Neural cell (in vitro differentiated cells): ENCODE measurements at regions not wholly inside any gene's neighbourhood (a gene's known extent, or its start where the extent isn't known, plus 50 kb on each side); places are given as distances from the start of the nearest gene placed in this dataset.

ENCODE experiments used
- H2AFZ ChIP-seq: fragments of 200-600, 300-800 bp; sonication (generic), shearing (Covaris generic); 2 replicates; pipeline ENCODE4 v1.6.0; 2014; ENCODE audit warnings: low read depth, mild to moderate bottlenecking, antibody characterized with exemption, low read length, moderate library complexity
- H3F3A ChIP-seq: fragments of 200-600 bp; shearing (Covaris generic); 2 replicates; pipeline ENCODE4 v1.6.1; 2016; ENCODE audit warnings: mild to moderate bottlenecking, moderate library complexity, mixed read lengths, antibody characterized with exemption, low read length; ENCODE audit not compliant: insufficient read depth, poor library complexity, severe bottlenecking
- H3K27ac ChIP-seq: fragments of 200-600, 300-800 bp; sonication (generic), shearing (Covaris generic); 2 replicates; pipeline ENCODE4 v1.5.1; 2014; ENCODE audit warnings: mild to moderate bottlenecking, low read length, moderate library complexity
- H3K27me3 ChIP-seq: fragments of 300-800, 200-600 bp; sonication (generic), shearing (Covaris generic); 2 replicates; pipeline ENCODE4 v1.6.0; 2014; ENCODE audit warnings: mild to moderate bottlenecking, low read depth, low read length, moderate library complexity; ENCODE audit not compliant: insufficient read depth
- H3K36me3 ChIP-seq: fragments of 300-800, 200-600 bp; sonication (generic), shearing (Covaris generic); 2 replicates; pipeline ENCODE4 v1.5.1; 2014; ENCODE audit warnings: mild to moderate bottlenecking, antibody characterized with exemption, low read length, moderate library complexity; ENCODE audit not compliant: insufficient read depth
- H3K4me2 ChIP-seq: fragments of 300-800, 200-600 bp; sonication (generic), shearing (Covaris generic); 2 replicates; pipeline ENCODE4 v1.6.0; 2014; ENCODE audit warnings: mild to moderate bottlenecking, low read length
- H3K4me3 ChIP-seq: fragments of 300-800, 200-600 bp; sonication (generic), shearing (Covaris generic); 2 replicates; pipeline ENCODE4 v1.5.1; 2014; ENCODE audit warnings: mild to moderate bottlenecking, low read length, moderate library complexity
- H3K79me2 ChIP-seq: fragments of 200-600 bp; shearing (Covaris generic); replicated peaks from 2 replicates; pipeline ENCODE4 v1.6.0; 2014; ENCODE audit warnings: mild to moderate bottlenecking, low read length, moderate library complexity; ENCODE audit not compliant: insufficient read depth
- H3K9ac ChIP-seq: fragments of 300-800, 200-600 bp; sonication (generic), shearing (Covaris generic); 2 replicates; pipeline ENCODE4 v1.6.1; 2016; ENCODE audit warnings: mild to moderate bottlenecking, low read length, mixed read lengths
- H3K9me2 ChIP-seq: fragments of 200-600 bp; shearing (Covaris generic); 2 replicates; pipeline ENCODE4 v1.6.1; 2016; ENCODE audit warnings: mild to moderate bottlenecking, low read length, mixed read lengths; ENCODE audit not compliant: insufficient read depth
- H3K9me3 ChIP-seq: fragments of 200-600, 300-800 bp; sonication (generic), shearing (Covaris generic); 2 replicates; pipeline ENCODE4 v1.6.1; 2016; ENCODE audit warnings: mild to moderate bottlenecking, mixed run types, low read length, moderate library complexity, mixed read lengths
- H4K20me1 ChIP-seq: fragments of 200-600 bp; shearing (Covaris generic); 2 replicates; pipeline ENCODE4 v1.6.1; 2016; ENCODE audit warnings: mild to moderate bottlenecking, mixed run types; ENCODE audit not compliant: insufficient read depth
- EP300 ChIP-seq: fragments of 450-650 bp; conservative IDR thresholded peaks from 2 replicates; pipeline ENCODE4 v1.6.1; 2014; ENCODE audit warnings: antibody characterized with exemption, mild to moderate bottlenecking, moderate library complexity; ENCODE audit not compliant: poor library complexity, severe bottlenecking
- EZH2 ChIP-seq: fragments of 200-600, 300-800 bp; shearing (Covaris generic), sonication (generic); IDR thresholded peaks from 2 replicates; pipeline ENCODE4 v1.6.1; 2014; ENCODE audit warnings: antibody characterized with exemption, low read length, borderline replicate concordance, mild to moderate bottlenecking; ENCODE audit not compliant: insufficient read depth, poor library complexity, severe bottlenecking
- MXI1 ChIP-seq: fragments of 450-650 bp; conservative IDR thresholded peaks from 2 replicates; pipeline ENCODE4 v1.6.1; 2014; ENCODE audit warnings: antibody characterized with exemption, mild to moderate bottlenecking; ENCODE audit not compliant: poor library complexity, severe bottlenecking
- POLR2AphosphoS5 ChIP-seq: IDR thresholded peaks from 2 replicates; pipeline ENCODE4 v1.6.1; 2012
- RAD21 ChIP-seq: fragments of 450-650 bp; conservative IDR thresholded peaks from 2 replicates; pipeline ENCODE4 v1.6.1; 2014; ENCODE audit warnings: antibody characterized with exemption, mild to moderate bottlenecking, moderate library complexity
- SMC3 ChIP-seq: fragments of 450-650 bp; conservative IDR thresholded peaks from 2 replicates; pipeline ENCODE4 v1.6.1; 2014; ENCODE audit warnings: antibody characterized with exemption, mild to moderate bottlenecking, moderate library complexity; ENCODE audit not compliant: poor library complexity
- TAF1 ChIP-seq: IDR thresholded peaks from 2 replicates; pipeline ENCODE4 v1.6.1; 2012; ENCODE audit warnings: low read depth
- TF ChIP-seq, protein P1 (sequence below): IDR thresholded peaks from 2 replicates; pipeline ENCODE4 v1.6.1; 2012; ENCODE audit warnings: borderline replicate concordance
- TF ChIP-seq, protein P2 (sequence below): fragments of 450-650 bp; IDR thresholded peaks from 2 replicates; pipeline ENCODE4 v1.5.1; 2014; ENCODE audit warnings: antibody characterized with exemption, mild to moderate bottlenecking, moderate library complexity; ENCODE audit not compliant: poor library complexity, severe bottlenecking

DNA sequence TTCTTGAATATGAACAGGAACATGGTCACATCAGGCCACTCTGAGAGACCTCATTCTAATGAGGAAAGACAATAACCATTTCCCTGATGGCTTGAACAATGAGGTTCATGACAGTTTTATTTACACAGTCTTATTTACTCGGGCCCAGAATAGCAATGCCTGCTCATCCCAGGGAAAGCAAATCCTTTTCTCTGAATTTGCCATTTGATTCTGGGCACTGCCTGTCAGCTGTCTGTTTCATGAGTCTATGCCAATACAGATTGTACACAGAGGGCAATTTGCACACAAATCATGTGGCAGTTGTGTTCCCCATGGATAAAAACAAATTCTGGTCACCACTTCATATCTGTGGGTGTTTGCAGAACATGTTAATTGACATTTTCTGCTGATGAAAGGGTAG is 492.5 kb downstream of the ACTL7B start:
- Histone ChIP-seq H3K9me2 (no peaks in the 10 kb centered on the region), H3K4me2 (no peak overlapping the region), H3K27me3 (no peaks in the 10 kb centered on the region), H3K9ac (no peak overlapping the region), H3K9me3 (no peaks in the 10 kb centered on the region), H4K20me1 (no peaks in the 10 kb centered on the region), H3K4me3 (no peak overlapping the region), H2AFZ (no peak overlapping the region), H3F3A (no peaks in the 10 kb centered on the region), H3K27ac (no peak overlapping the region), H3K36me3 (no peaks in the 10 kb centered on the region), H3K79me2 (no peaks in the 10 kb centered on the region)
- TF ChIP-seq EZH2 (no peak), RAD21 (no peak)
- TF ChIP-seq, protein P1, sequence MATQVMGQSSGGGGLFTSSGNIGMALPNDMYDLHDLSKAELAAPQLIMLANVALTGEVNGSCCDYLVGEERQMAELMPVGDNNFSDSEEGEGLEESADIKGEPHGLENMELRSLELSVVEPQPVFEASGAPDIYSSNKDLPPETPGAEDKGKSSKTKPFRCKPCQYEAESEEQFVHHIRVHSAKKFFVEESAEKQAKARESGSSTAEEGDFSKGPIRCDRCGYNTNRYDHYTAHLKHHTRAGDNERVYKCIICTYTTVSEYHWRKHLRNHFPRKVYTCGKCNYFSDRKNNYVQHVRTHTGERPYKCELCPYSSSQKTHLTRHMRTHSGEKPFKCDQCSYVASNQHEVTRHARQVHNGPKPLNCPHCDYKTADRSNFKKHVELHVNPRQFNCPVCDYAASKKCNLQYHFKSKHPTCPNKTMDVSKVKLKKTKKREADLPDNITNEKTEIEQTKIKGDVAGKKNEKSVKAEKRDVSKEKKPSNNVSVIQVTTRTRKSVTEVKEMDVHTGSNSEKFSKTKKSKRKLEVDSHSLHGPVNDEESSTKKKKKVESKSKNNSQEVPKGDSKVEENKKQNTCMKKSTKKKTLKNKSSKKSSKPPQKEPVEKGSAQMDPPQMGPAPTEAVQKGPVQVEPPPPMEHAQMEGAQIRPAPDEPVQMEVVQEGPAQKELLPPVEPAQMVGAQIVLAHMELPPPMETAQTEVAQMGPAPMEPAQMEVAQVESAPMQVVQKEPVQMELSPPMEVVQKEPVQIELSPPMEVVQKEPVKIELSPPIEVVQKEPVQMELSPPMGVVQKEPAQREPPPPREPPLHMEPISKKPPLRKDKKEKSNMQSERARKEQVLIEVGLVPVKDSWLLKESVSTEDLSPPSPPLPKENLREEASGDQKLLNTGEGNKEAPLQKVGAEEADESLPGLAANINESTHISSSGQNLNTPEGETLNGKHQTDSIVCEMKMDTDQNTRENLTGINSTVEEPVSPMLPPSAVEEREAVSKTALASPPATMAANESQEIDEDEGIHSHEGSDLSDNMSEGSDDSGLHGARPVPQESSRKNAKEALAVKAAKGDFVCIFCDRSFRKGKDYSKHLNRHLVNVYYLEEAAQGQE, result no peak

DNA sequence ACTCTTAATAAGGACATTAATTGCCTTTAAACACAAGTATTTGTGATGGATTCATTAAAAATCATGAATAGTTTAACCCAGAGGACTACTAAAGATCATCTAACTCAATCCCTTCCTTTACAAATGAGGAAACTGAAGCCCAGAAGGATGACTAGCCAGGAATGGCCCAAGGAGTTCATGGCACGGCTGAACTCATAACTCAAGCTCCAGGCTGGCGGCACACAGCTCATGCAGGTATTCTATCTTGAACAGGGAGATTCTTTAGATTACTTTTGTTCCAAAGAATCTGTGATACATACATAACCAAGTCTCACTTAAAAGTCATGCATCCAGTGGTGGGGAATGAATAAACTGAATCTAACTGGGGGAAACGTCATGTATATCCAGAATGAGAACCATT is 495.5 kb downstream of the ACTL7B start:
- no peak overlapping the region for H2AFZ ChIP-seq
- TF ChIP-seq RAD21 (no peak), TAF1 (no peak)

DNA sequence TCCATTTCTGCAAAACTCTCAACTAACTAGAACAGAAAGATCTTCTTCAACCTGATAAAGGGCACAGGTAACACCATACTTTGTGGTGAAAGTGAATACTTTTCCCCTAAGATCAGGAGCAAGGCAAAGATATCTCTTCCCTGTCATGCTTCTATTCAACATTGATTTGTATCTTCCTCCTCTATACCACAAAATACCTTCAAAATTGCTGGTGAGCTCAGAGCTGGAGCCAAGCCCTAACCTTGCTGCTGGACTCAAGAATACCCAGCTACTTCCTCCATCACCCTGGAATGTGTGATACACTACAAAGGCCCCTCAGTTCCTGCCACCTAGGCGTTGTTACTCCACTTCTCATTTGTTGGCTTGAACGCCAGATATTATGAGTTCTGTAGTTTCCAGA is 499.0 kb downstream of the ACTL7B start:
- Histone ChIP-seq H3K36me3 (no peaks in the 10 kb centered on the region), H3K27ac (no peak overlapping the region), H4K20me1 (no peaks in the 10 kb centered on the region), H2AFZ (no peak overlapping the region), H3K4me2 (no peak overlapping the region), H3F3A (no peaks in the 10 kb centered on the region), H3K79me2 (no peaks in the 10 kb centered on the region), H3K9ac (no peak overlapping the region), H3K9me2 (no peaks in the 10 kb centered on the region), H3K9me3 (no peaks in the 10 kb centered on the region), H3K4me3 (no peak overlapping the region), H3K27me3 (no peaks in the 10 kb centered on the region)
- TF ChIP-seq EZH2, result no peak
- TF ChIP-seq MXI1, result no peak
- no peak for TF ChIP-seq POLR2AphosphoS5
- no peak for TF ChIP-seq SMC3
- TF ChIP-seq TAF1, result no peak
- TF ChIP-seq, protein P1, result no peak
- TF ChIP-seq RAD21, result no peak
- no peak for TF ChIP-seq EP300
- TF ChIP-seq, protein P2, sequence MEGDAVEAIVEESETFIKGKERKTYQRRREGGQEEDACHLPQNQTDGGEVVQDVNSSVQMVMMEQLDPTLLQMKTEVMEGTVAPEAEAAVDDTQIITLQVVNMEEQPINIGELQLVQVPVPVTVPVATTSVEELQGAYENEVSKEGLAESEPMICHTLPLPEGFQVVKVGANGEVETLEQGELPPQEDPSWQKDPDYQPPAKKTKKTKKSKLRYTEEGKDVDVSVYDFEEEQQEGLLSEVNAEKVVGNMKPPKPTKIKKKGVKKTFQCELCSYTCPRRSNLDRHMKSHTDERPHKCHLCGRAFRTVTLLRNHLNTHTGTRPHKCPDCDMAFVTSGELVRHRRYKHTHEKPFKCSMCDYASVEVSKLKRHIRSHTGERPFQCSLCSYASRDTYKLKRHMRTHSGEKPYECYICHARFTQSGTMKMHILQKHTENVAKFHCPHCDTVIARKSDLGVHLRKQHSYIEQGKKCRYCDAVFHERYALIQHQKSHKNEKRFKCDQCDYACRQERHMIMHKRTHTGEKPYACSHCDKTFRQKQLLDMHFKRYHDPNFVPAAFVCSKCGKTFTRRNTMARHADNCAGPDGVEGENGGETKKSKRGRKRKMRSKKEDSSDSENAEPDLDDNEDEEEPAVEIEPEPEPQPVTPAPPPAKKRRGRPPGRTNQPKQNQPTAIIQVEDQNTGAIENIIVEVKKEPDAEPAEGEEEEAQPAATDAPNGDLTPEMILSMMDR, result no peak

More for the DNA sequence above, 495.5 kb downstream of the ACTL7B start:
- Histone ChIP-seq H3F3A (no peaks in the 10 kb centered on the region), H3K79me2 (no peaks in the 10 kb centered on the region), H4K20me1 (no peaks in the 10 kb centered on the region), H3K36me3 (no peaks in the 10 kb centered on the region), H3K4me3 (no peak overlapping the region), H3K9ac (no peak overlapping the region), H3K27ac (no peak overlapping the region), H3K27me3 (no peaks in the 10 kb centered on the region), H3K4me2 (no peak overlapping the region), H3K9me2 (no peaks in the 10 kb centered on the region), H3K9me3 (no peaks in the 10 kb centered on the region)
